Kidney epithelial cell (primary cell): ENCODE measurements at regions not wholly inside any gene's neighbourhood (a gene's known extent, or its start where the extent isn't known, plus 50 kb on each side); places are given as distances from the start of the nearest gene placed in this dataset.
A peak's percentile ranks its signal among the peaks of the same experiment; 100 is the strongest.

Source experiments
- DNase-seq: peaks from one replicate; pipeline ENCODE4 v3.0.0-alpha.2; 2010; ENCODE audit warnings: low read depth
- H3K27me3 ChIP-seq: 2 replicates; pipeline ENCODE4 v1.6.0; 2011; ENCODE audit warnings: low read length; ENCODE audit not compliant: control insufficient read depth, insufficient read depth
- H3K36me3 ChIP-seq: 2 replicates; pipeline ENCODE4 v1.5.1; 2011; ENCODE audit warnings: low read length; ENCODE audit not compliant: control insufficient read depth, insufficient read depth
- H3K4me3 ChIP-seq: 2 replicates; pipeline ENCODE4 v1.5.1; 2011; ENCODE audit warnings: low read depth, mild to moderate bottlenecking, control low read depth, low read length
- CTCF ChIP-seq: IDR thresholded peaks from 2 replicates; pipeline ENCODE4 v1.5.1; 2011; ENCODE audit warnings: mild to moderate bottlenecking, moderate library complexity, low read length, control low read depth, inconsistent platforms; ENCODE audit not compliant: insufficient read depth, poor library complexity, severe bottlenecking

DNA sequence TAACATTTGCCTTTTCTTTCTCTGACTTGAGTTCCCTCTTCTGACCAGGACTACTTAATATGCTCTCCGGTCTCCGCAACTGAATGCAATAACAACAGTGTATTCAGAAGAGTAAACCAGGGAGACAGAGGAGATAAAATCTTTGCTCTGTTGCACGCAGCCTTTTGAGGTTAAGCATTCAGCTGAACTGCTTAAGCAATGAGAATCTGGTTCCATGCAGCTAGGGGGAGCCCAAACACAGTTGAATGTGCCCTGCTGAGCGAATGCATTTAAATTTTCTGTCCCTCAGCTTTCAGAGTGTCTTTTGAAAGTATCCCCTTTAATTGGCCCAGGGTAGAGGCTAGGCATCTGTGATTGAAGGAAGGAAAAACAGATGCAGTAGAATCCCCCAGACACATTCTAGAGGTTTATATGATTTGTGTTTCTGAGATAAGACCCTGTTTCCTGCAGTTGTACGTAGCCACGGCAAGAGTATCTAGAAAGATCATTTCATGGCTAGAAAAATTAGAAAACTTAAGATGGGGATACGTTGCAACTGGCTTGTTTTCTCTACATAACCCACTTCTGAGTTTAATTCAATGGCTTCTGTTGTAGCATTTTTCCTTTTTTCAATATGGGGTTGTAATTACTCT lies 309.6 kb downstream of the TUSC7 start:
- TF ChIP-seq CTCF, result peak; percentile 81
- peak; percentile 5 for DNase-seq
- no peaks in the 10 kb centered on the region for H3K36me3 ChIP-seq
- H3K27me3 ChIP-seq, result no peaks in the 10 kb centered on the region
- H3K4me3 ChIP-seq, result no peak overlapping the region

GRCh38 chr3:117026401-117026800 lies 316.8 kb downstream of the TUSC7 start:
- no peak for DNase-seq
- Histone ChIP-seq H3K4me3 (no peak overlapping the region), H3K27me3 (no peaks in the 10 kb centered on the region), H3K36me3 (no peaks in the 10 kb centered on the region)
- TF ChIP-seq CTCF, result no peak

DNA sequence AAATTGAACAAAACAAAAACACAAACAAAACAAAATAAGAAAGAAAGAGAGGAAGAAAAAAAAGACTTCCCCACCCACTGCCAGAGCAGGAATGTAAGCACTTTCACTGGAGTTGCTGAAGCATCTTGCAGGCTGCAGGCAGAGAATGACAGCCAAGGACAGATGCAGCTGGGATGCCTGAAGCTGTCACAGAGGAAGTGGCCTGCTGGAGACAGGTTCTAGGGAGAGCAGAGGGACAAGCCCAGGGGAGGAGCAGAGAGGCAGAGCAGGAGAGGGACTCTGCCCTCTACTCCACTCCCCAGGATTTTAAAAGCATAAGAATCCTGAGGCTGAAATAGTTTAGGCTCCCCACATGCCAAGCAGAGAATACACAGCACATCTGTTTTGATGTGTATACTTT lies 326.2 kb downstream of the TUSC7 start:
- DNase-seq, result no peak
- no peaks in the 10 kb centered on the region for H3K27me3 ChIP-seq
- TF ChIP-seq CTCF, result no peak
- H3K36me3 ChIP-seq, result no peaks in the 10 kb centered on the region
- H3K4me3 ChIP-seq, result no peak overlapping the region

GRCh38 chr3:117036259-117036799 lies 326.8 kb downstream of the TUSC7 start:
- no peak overlapping the region for H3K4me3 ChIP-seq
- peak; percentile 2 for DNase-seq
- H3K27me3 ChIP-seq, result no peaks in the 10 kb centered on the region
- H3K36me3 ChIP-seq, result no peaks in the 10 kb centered on the region
- no peak for TF ChIP-seq CTCF

- TF ChIP-seq CTCF, result no peak
- Histone ChIP-seq H3K27me3 (no peaks in the 10 kb centered on the region), H3K4me3 (no peak overlapping the region), H3K36me3 (no peaks in the 10 kb centered on the region)
- no peak for DNase-seq
Measured at GRCh38 chr3:117045143-117045542, 335.6 kb downstream of the TUSC7 start.
